NCI-H526 (cell line): ENCODE measurements at regions not wholly inside any gene's neighbourhood (a gene's known extent, or its start where the extent isn't known, plus 50 kb on each side); places are given as distances from the start of the nearest gene placed in this dataset.
"Not testable (repeated sequence)": the region's sequence is repeated elsewhere in the genome, so short reads cannot be mapped to it uniquely, and the experiment has no call there.

ENCODE experiments used
- DNase-seq, 2 experiments: peaks; one replicate each; lab custom pipeline; 2025; lab: John Stamatoyannopoulos, UW

DNA sequence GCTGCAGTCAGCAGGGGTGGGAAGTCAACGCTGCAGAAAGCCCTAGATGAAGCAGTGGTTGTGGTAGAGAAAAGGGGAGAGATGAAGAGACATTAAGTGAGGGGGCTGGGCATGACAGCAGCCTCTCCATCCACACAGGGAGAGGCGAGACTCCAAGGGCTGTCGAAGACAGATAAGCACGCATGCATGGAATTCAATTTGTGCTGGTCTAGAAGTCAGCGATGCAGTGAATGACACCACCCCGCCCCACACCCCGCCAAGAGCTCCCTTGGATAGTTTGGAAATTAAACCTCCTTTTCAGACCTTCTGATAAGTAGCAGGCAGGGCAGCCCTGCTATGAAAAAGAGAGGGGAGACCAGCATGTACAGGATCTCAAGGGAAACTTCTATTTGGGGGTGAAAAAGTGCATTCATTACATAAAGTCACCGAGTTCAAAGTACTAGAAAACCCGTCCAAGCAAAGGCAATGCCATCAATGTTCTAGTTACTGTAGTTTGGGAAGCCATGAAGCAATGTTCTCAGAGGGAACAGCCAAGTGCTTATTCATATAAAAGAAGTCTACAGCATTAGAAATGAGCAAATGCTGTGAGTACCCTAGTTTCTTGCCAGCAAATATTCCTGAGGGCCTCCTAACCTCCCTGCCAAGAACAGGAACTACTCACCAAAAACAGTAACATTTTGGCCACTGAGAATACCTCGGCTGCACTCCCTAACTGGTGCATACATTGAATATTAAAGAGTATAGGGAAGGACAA lies 152.3 kb upstream of the ANXA10 start:
- DNase-seq = no peak

DNA sequence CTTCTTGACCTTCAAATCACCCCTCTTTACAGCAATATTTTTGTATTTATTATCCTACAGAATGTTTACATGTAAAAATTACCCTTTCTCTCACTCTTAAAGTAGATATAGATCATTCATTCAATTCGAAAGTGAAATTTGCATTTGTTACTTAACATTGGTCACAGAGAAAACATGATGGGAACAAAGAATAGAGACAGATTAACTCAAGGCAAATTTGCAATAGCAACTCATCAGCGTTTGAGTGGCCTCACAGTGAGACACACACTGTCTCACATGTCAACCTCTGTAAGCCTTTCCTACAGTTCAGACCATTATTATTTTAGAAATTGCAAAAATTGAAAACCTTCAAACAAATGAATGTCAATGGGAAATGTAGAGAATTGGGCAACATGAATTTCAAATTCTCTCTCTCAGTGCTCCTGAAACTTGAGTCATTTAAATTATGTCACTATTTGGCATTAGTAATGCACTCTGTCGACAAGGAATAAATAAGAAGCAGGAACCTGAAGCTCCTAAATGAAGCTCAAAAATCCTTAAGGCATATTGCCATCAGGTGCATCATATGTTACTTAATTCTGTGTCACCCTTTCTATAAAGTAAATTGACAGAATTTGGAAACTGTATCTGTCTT lies 148.3 kb upstream of the ANXA10 start:
- DNase-seq = no peak

DNA sequence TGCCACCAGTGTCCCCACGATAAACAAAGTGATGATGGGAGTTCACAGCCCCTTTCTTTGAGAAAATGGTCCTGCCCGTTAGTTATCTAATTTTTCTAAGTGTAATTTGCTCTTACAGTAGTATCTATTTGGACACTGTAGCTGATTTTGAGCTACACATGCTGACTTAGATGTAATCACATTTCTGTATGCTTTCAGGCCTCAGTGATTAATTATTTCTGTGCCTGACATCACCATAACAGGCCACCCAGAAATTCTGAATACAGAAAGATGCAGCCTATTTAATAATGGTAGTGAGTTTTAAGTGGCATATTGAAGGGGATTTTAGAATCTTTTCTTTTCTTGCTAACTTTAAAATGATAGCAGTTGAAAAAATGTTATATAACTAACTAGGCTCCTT lies 147.6 kb upstream of the ANXA10 start:
- no peak for DNase-seq

DNA sequence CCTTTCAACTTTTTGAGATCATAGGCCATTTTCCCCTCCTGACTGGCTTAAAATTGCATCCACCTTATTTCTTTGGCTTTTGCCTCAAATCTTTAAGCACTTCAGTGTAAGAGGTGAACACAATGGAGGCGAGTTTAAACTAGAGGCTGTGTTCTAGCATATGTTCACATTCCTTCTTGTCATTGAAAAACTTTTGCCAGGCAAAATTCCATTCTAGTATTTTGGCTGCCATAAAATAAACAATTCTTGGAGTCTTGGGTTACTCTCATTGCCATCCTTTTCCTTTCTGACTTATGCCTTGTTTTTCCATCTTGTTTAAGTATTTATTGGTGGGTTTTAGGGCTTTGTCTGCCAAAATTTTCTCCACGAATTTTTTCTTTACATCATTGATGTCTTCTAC lies 137.3 kb upstream of the ANXA10 start:
- DNase-seq = no peak

DNA sequence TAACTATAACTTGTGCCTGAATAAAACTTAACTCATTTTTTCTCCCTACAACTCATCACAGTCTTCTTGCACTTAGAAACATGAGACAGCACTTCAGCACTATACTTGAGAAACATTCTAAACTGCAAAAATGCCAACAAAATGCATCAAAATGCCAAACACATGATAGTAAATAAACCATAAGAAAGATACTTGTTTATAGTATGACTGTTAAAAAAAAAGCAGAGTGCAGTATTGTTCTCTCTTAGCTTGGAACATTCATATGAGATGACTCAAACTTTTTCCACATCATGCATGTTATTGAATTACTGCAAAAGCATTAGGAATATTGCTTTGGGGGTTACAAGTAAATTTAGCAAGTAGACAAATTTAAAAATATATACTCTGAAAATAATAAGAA lies 135.7 kb upstream of the ANXA10 start:
- no peak for DNase-seq

- DNase-seq = no peak
Measured at GRCh38 chr4:167964766-167965373, 127.5 kb upstream of the ANXA10 start.

DNA sequence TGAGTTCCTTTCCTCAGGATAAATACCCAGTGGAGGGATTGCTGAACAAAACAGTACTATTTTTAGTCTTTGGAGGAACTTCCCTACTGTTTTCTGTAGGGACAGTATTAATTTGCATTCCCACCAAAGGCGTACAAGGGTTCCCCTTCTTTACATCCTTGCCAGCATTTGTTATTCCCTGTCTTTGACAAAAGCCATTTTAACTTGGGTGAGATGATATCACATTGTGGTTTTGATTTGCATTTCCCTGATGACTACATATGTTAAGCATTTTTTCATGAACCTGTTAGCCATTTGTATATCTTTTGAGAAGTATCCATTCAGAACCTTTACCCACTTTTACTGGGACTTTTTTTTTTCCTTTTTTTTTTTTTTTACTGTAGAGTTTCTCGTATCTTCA lies 126.2 kb upstream of the ANXA10 start:
- peak; percentile 92 to 95 for DNase-seq

DNA sequence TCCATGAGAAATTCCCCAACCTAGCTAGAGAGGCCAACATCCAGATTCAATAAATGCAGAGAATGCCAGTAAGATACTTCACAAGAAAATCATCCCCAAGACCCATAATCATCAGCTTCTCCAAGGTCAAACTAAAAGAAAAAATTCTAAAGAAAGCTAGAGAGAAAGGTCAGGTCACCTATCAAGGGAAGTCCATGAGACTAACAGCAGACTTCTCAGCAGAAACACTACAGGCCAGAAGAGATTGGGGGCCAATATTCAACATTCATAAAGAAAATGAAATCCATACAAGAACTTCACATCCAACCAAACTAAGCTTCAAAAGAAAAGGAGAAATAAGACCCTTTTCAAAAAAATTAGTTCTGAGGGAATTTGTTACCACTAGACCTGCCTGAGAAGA lies 118.8 kb upstream of the ANXA10 start:
- DNase-seq = no peak

DNA sequence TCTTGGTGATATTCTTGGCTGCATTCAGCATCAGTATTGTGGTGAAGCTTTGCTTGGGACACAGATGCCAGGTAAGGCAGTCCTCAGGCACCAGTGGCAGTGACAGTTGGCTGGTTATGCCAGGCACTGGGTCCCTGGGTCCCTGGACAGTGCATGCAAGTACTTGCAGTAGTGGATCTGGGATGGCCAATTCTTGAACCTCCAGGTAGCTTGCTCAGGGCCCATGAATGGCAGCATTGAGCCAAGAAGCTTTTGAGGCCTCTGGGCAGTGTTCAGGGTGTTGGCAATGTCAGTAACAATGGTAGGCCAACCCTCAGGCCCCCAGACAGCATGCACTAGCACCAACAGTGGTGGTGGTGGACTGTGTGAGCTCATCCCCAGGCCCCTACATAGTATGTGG lies 106.8 kb upstream of the ANXA10 start:
- DNase-seq = no peak

DNA sequence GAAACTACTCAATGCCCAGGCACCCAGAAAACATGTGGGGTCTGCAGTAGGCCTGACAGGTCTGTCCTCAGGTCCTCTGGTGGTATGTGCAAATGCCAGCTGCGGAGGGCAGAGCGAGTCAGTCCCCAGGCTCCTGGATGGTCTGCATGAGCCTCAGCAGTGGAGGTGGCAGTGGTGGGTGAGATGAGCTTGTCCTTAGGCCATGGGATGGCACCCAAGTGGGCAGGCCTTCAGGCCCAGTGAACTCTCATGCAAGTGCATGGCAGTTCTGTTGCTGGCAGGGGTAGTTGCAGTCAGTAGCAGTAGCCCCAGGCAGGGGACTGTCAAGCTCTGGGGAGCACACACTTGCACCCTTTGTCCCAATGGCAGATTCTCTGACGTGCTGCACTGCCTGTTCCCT lies 106.3 kb upstream of the ANXA10 start:
- no peak for DNase-seq

- DNase-seq = no peak
Measured at GRCh38 chr4:167987285-167987684, 105.1 kb upstream of the ANXA10 start.

GRCh38 chr4:167989815-167990214 lies 102.5 kb upstream of the ANXA10 start:
- no peak for DNase-seq

DNA sequence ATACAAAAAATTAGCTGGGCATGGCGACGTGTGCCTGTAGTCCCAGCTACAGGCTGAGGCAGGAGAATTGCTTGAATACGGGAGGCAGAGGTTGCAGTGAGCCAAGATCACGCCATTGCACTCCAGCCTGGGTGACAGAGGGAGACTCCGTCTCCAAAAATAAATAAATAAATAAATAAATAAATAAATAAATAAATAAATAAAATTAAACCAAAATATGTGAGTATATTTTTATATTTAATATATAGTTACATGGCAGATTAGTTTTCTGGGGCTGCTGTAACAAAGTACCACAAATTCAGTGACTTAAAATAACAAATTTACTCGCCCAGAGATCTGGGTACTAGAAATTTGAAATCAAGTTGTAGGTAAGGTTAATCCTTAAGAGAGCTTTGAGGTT lies 84.2 kb upstream of the ANXA10 start:
- not testable (repeated sequence) for DNase-seq

DNA sequence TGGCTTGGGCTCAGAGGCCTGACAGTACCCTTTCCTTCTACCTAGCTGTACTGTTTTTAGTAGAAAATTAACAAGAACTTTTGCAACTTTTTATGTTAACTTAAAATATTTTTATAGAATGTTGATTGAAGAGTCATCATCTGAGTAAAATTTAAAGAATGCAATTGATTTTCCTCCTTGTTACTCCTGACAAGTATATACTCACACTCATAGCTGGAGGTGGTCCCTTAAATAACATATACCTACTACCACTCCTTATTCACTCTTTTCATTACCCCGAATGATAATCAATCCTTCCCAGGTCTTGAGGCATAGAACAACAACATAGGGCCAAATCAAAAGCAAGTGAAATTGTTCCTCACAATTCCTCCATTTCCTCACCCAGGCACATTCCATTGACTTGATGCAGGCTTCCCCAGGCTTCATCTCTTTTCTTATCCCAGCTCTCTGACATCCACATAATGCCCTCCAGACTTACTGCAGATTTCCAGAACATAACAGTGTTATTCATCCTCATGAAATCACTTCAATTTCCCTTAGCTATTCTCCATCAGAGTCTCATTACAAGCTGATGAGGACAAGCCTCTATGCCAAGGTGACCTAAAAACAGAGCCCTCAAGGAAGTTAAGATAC lies 73.2 kb upstream of the ANXA10 start:
- DNase-seq = no peak

DNA sequence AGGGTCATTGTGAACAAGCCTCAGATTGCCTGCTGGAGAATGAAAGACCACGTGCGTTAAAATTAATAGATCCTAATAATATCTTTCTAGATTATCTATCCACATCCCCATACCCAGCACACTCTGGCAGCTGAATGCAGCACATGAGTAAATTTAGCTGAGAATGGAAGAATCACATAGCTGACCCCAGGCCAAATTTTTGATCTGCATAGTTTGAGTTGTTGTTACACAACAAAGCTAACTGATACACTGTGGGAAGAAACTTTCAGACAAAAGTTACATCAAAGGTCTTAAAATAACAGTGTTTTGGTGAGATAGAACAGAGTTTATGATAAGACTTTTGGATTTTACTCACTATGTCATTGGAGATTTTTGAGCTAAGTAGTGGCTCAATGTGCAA lies 72.4 kb upstream of the ANXA10 start:
- DNase-seq = no peak

GRCh38 chr4:168021666-168022065 lies 70.7 kb upstream of the ANXA10 start:
- no peak for DNase-seq

DNA sequence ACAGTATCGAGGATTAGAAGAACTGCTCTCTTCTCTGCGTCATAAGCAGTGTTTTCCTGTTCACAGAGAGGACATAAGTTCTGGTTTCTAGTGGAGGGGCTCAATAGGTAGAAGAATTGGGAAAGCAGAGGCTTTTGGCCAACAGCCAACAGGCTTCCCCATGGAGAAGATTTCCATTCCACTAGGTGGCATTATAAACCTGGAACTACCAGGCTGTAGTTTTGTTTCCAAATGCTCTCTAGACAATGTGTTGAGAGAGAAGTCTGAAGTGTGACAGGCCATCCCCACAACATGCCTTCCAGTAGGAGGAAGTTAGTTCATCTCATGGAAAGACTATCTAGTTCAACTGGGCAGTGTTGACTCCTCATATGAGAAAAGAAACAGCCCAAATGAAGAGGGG lies 63.8 kb upstream of the ANXA10 start:
- peak in 1 of 2 experiments; percentile 22 for DNase-seq

DNA sequence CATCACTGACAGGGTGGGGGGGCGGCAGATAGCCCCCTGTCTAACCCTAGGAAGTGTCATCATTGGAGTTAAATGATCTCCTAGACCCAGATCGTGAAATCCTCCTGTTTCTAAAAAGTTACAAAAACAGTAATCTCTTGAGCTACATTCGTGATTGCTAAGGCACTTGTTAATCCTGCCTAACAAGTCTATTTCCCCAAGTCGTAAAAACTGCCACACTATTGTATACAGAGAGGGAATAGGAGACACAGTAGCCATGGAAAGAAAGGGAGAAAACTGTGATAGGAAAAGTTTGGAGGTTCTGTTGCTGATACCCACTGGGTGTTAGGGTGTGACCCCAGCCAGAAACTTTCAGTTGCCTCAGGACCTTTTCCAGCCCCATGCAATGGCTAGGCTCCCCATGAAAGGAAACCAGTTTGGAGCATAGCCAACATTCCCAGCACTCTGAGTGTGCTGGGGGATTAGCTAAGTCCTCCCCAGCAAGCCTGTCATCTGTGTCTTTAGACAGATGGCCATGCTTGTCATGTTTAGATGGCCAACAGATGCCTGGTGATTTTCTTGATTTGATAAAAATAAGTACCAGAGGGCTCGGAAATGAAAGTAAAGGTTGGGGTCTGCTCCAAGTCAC lies 63.3 kb upstream of the ANXA10 start:
- DNase-seq = no peak

DNA sequence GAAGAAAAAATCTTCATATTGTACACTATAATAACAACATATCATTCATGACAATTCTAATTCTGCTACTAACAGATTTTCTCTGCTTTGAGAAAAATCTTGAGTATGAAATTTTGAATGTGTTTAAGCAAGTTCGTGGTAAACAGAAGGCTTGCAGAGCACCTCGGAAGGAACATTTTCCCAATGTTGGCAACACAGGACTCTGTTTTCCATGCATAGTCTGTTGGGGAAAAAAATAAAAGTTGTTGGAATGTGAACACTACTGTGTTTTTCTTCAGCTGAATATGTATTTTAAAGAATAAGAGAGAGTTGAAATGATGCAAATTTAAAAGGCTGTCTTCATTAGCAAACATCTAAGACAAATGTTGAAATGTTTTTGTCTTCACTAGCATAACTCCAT lies 54.7 kb upstream of the ANXA10 start:
- DNase-seq = no peak

GRCh38 chr4:168039593-168039992 lies 52.7 kb upstream of the ANXA10 start:
- DNase-seq = no peak
